GM12878 (cell line): ENCODE measurements at regions not wholly inside any gene's neighbourhood (a gene's known extent, or its start where the extent isn't known, plus 50 kb on each side); places are given as distances from the start of the nearest gene placed in this dataset.

Source experiments
- ATAC-seq: fragments of 200-7000 bp; cut with Tn5 transposase; 3 replicates; pipeline ENCODE4 v1.9.1; 2020; ENCODE audit warnings: mild to moderate bottlenecking, moderate library complexity
- BruUV-seq: library from RNA; stranded (reverse); fragments of 400-500 nt; replicated peaks from 2 replicates; lab custom pipeline; 2021; lab: Mats Ljungman, UMichigan
- CTCF ChIA-PET: fragments of 300-600 bp; sonication (Branson Sonifier 250); formaldehyde crosslinking; extraction: SDS; loops from one replicate; lab custom pipeline; 2021; ENCODE audit warnings: inconsistent platforms; lab: Yijun Ruan, JAX
- POLR2A ChIA-PET: fragments of 350-600 bp; formaldehyde crosslinking; extraction: SDS; loops from one replicate; lab custom pipeline; 2021; ENCODE audit warnings: inconsistent platforms; lab: Charles Lee
- RAD21 ChIA-PET: fragments of 300-600 bp; sonication (Branson Sonifier 250); formaldehyde crosslinking; loops from one replicate; lab custom pipeline; 2023; ENCODE audit warnings: antibody characterized with exemption; ENCODE audit not compliant: unreplicated experiment; lab: Charles Lee
- SMC1A ChIA-PET: fragments of 300-600 bp; sonication (Branson Sonifier 250); formaldehyde crosslinking; loops from one replicate; lab custom pipeline; 2023; ENCODE audit not compliant: unreplicated experiment, uncharacterized antibody; lab: Charles Lee
- DNase-seq: peaks from one replicate; pipeline ENCODE4 v3.0.0-alpha.2; 2011; ENCODE audit warnings: low read depth, low spot score
- FAIRE-seq: peaks from 3 replicates; lab custom pipeline; 2011; peaks lifted over from hg19 to GRCh38; lab: Jason Lieb, UNC
- H2AFZ ChIP-seq: 2 replicates; pipeline ENCODE4 v1.6.0; 2011; ENCODE audit warnings: low read depth, low read length, control low read depth; ENCODE audit not compliant: control insufficient read depth
- H3K27ac ChIP-seq: 2 replicates; pipeline ENCODE4 v1.5.1; 2011; ENCODE audit warnings: control low read depth; ENCODE audit not compliant: control insufficient read depth, insufficient read depth
- H3K27me3 ChIP-seq, 2 experiments: replicated peaks in 1 of 2; 2 replicates each; pipeline versions ENCODE4 v1.6.0 to v1.6.1; 2011; ENCODE audit warnings: low read length in 1 of 2; ENCODE audit not compliant: control insufficient read depth in 2 of 2, insufficient read depth in 2 of 2
- H3K36me3 ChIP-seq, 2 experiments: 2 replicates each; pipeline ENCODE4 v1.5.1; 2011; ENCODE audit warnings: low read length in 1 of 2; ENCODE audit not compliant: control insufficient read depth in 2 of 2, insufficient read depth in 2 of 2
- H3K4me1 ChIP-seq: 2 replicates; pipeline ENCODE4 v1.6.1; 2011; ENCODE audit warnings: mild to moderate bottlenecking, low read length, moderate library complexity, mixed read lengths; ENCODE audit not compliant: control insufficient read depth, insufficient read depth
- H3K4me2 ChIP-seq: 2 replicates; pipeline ENCODE4 v1.6.0; 2011; ENCODE audit warnings: control low read depth; ENCODE audit not compliant: control insufficient read depth, insufficient read depth
- H3K4me3 ChIP-seq: fragments of 200-600 bp; sonication (generic); 2 replicates; pipeline ENCODE4 v1.5.1; 2016
- H3K79me2 ChIP-seq: 2 replicates; pipeline ENCODE4 v1.6.0; 2011; ENCODE audit warnings: low read length; ENCODE audit not compliant: control insufficient read depth, insufficient read depth
- H3K9ac ChIP-seq: 2 replicates; pipeline ENCODE4 v1.8.0; 2011; ENCODE audit warnings: low read length, control low read depth, mixed read lengths; ENCODE audit not compliant: control insufficient read depth, insufficient read depth
- H3K9me3 ChIP-seq: replicated peaks from 3 replicates; pipeline ENCODE4 v1.5.1; 2011; ENCODE audit warnings: mild to moderate bottlenecking, low read length; ENCODE audit not compliant: control insufficient read depth, insufficient read depth
- H4K20me1 ChIP-seq: 2 replicates; pipeline ENCODE4 v1.6.0; 2011; ENCODE audit not compliant: control insufficient read depth, insufficient read depth
- ASH2L ChIP-seq: fragments of 300-600, 200-600 bp; sonication (generic); IDR thresholded peaks from 2 replicates; pipeline ENCODE4 v1.6.1; 2017; ENCODE audit warnings: low read depth, mild to moderate bottlenecking, borderline replicate concordance
- BCL3 ChIP-seq: IDR thresholded peaks from 2 replicates; pipeline ENCODE4 v1.6.1; 2011; ENCODE audit warnings: borderline replicate concordance, low read depth, mild to moderate bottlenecking, moderate library complexity, low read length; ENCODE audit not compliant: insufficient read depth, poor library complexity, severe bottlenecking
- IKZF2 ChIP-seq, 2 experiments: fragments of 450-650 bp; IDR thresholded peaks; 2 replicates each; pipeline ENCODE4 v1.6.1; 2017; ENCODE audit warnings: mild to moderate bottlenecking in 2 of 2, moderate library complexity in 2 of 2
- POLR2AphosphoS5 ChIP-seq: IDR thresholded peaks from 2 replicates; pipeline ENCODE4 v1.6.1; 2011; ENCODE audit warnings: mild to moderate bottlenecking, low read length, inconsistent platforms
- WGBS: methylation state at CpG from one replicate; pipeline ENCODE4 v1.1.6; 2016; ENCODE audit warnings: low lambda C conversion rate; ENCODE audit not compliant: insufficient replicate concordance, insufficient coverage; ENCODE audit errors: missing lambda C conversion rate; 5-methylcytosine and 5-hydroxymethylcytosine counted together
- in situ Hi-C: fragments of 300-500 bp; cut with MboI; formaldehyde crosslinking; loops from 9 replicates; pipeline ENCODE4 v1.14.3; 2018; ENCODE audit warnings: mixed read lengths
- intact Hi-C: fragments of 100-400 bp; cut with micrococcal nuclease; formaldehyde crosslinking; loops from one replicate; pipeline ENCODE4 v1.14.2; 2022; ENCODE audit not compliant: unreplicated experiment
- TF ChIP-seq, protein P1 (sequence below): fragments of 450-650 bp; IDR thresholded peaks from 2 replicates; pipeline ENCODE4 v1.6.1; 2016; ENCODE audit warnings: mild to moderate bottlenecking, moderate library complexity, borderline replicate concordance

DNA sequence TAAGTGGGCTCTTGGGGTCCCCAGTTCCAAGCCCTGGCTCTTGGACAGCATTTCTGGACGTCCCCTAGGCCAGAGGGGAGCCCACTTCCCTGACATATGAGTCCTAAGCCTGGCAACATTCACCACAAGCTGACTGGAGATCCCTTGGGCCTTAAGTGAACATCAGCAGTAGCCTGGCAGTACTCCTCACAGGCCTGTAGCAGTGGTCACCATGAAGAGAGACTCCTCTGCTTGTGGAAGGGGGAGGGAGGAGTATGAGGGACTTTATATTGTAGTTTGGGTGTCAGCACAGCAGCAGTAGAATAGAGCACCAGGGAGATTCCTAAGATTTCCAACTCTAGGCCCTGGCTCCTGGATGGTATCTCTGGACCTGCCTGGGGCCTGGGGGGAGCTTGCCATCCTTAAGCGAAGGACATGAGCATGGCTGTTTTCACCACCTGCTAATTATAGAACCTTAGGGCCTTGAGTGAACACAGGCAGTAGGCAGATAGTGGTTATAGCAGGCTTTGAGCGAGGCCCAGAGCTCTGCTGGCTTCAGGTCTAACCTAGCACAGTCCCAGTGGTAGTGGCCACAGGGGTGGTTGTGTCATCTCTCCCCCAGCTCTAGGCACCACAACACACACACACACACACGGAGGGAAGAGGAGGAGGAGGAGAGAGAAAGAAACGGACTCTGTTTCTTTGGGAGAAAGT, 71.4 kb upstream of the APOBEC4 start (continued):
- TF ChIP-seq, protein P1, sequence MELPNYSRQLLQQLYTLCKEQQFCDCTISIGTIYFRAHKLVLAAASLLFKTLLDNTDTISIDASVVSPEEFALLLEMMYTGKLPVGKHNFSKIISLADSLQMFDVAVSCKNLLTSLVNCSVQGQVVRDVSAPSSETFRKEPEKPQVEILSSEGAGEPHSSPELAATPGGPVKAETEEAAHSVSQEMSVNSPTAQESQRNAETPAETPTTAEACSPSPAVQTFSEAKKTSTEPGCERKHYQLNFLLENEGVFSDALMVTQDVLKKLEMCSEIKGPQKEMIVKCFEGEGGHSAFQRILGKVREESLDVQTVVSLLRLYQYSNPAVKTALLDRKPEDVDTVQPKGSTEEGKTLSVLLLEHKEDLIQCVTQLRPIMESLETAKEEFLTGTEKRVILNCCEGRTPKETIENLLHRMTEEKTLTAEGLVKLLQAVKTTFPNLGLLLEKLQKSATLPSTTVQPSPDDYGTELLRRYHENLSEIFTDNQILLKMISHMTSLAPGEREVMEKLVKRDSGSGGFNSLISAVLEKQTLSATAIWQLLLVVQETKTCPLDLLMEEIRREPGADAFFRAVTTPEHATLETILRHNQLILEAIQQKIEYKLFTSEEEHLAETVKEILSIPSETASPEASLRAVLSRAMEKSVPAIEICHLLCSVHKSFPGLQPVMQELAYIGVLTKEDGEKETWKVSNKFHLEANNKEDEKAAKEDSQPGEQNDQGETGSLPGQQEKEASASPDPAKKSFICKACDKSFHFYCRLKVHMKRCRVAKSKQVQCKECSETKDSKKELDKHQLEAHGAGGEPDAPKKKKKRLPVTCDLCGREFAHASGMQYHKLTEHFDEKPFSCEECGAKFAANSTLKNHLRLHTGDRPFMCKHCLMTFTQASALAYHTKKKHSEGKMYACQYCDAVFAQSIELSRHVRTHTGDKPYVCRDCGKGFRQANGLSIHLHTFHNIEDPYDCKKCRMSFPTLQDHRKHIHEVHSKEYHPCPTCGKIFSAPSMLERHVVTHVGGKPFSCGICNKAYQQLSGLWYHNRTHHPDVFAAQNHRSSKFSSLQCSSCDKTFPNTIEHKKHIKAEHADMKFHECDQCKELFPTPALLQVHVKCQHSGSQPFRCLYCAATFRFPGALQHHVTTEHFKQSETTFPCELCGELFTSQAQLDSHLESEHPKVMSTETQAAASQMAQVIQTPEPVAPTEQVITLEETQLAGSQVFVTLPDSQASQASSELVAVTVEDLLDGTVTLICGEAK, result no peak
- TF ChIP-seq IKZF2 (IDR thresholded peaks at IDR 0.05), result no peak
- no peak for TF ChIP-seq BCL3
- no peak for TF ChIP-seq POLR2AphosphoS5

DNA sequence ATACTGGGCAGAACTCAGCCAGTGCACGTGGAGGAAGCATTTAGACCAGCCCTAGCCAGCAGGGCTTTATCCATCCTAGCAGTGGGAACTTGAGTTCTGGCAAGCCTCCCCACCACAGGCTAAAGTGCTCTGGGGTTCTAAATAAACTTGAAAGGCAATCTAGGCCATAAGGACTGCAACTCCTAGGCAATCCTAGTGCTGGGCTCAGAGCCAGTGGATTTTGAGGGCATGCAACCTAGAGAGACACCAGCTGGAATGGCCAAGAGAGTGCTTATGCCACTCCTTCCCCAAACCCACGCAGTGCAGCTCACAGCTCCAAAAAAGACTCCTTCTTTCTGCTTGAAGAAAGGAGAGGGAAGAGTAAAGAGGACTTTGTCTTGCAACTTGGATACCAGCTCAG, 70.5 kb upstream of the APOBEC4 start:
- Histone ChIP-seq H3K79me2 (no peaks in the 10 kb centered on the region), H3K27me3 (no peaks in the 10 kb centered on the region), H4K20me1 (no peaks in the 10 kb centered on the region), H3K9me3 (no peaks in the 10 kb centered on the region), H3K4me3 (no peak overlapping the region), H3K4me1 (no peaks in the 10 kb centered on the region), H3K36me3 (no peaks in the 10 kb centered on the region), H3K27ac (no peak overlapping the region), H2AFZ (no peak overlapping the region), H3K4me2 (no peak overlapping the region), H3K9ac (no peak overlapping the region)
- DNase-seq, result no peak
- no peak for FAIRE-seq
- ChIA-PET SMC1A (interaction anchor here (1.0 kb wide), 1 partner anchor 82 kb away, joined by 3 read pairs; the partner anchor contains the start of gene RGL1), RAD21 (no interaction called here), POLR2A (no interaction called here), CTCF (no interaction called here)
- WGBS, result 0% methylated on average over 2 of the region's 2 CpGs
- intact Hi-C loops, result no loop called here
- ATAC-seq, result no peak
- BruUV-seq, result no TSS peak
- in situ Hi-C loops, result no loop called here
- no peak for TF ChIP-seq ASH2L
